IMR-90 (cell line): ENCODE measurements at regions not wholly inside any gene's neighbourhood (a gene's known extent, or its start where the extent isn't known, plus 50 kb on each side); places are given as distances from the start of the nearest gene placed in this dataset.

Experiments
- ATAC-seq: fragments of 200-7000 bp; cut with Tn5 transposase; 2 replicates; pipeline ENCODE4 v1.9.1; 2020; ENCODE audit warnings: low read depth, mild to moderate bottlenecking, moderate library complexity
- BruUV-seq: library from RNA; stranded (reverse); fragments of 400-500 nt; replicated peaks from 2 replicates; lab custom pipeline; 2021; lab: Mats Ljungman, UMichigan
- CTCF ChIA-PET: fragments of 300-600 bp; formaldehyde crosslinking; extraction: SDS; loops from one replicate; lab custom pipeline; 2021; ENCODE audit warnings: antibody characterized with exemption; lab: Yijun Ruan, JAX
- POLR2A ChIA-PET: fragments of 300-600 bp; sonication (Branson Sonifier 250); formaldehyde crosslinking; loops from one replicate; lab custom pipeline; 2022; ENCODE audit warnings: antibody characterized with exemption; ENCODE audit not compliant: unreplicated experiment; lab: Charles Lee
- DNase-seq: peaks from one replicate; pipeline ENCODE4 v3.0.0; 2013
- H2AFZ ChIP-seq: replicated peaks from 2 replicates; pipeline ENCODE3; 2013; ENCODE audit warnings: low read length, mild to moderate bottlenecking; ENCODE audit not compliant: poor library complexity
- H2AK5ac ChIP-seq: 2 replicates; pipeline ENCODE4 v1.6.1; 2013; ENCODE audit warnings: low read depth, low read length, inconsistent platforms
- H2AK9ac ChIP-seq: replicated peaks from 2 replicates; pipeline ENCODE3; 2013; ENCODE audit warnings: mild to moderate bottlenecking, low read depth, low read length, moderate library complexity; ENCODE audit not compliant: poor library complexity
- H2BK120ac ChIP-seq: 2 replicates; pipeline ENCODE4 v1.6.1; 2013; ENCODE audit warnings: low read depth, low read length, inconsistent platforms
- H2BK15ac ChIP-seq: 3 replicates; pipeline ENCODE4 v1.6.1; 2013; ENCODE audit warnings: low read depth, low read length, inconsistent platforms
- H2BK20ac ChIP-seq: 2 replicates; pipeline ENCODE4 v1.6.1; 2013; ENCODE audit warnings: low read depth, mild to moderate bottlenecking, inconsistent platforms, low read length, moderate library complexity
- H2BK5ac ChIP-seq: 2 replicates; pipeline ENCODE4 v1.6.1; 2013; ENCODE audit warnings: mild to moderate bottlenecking, low read depth, low read length, inconsistent platforms; ENCODE audit not compliant: poor library complexity, severe bottlenecking
- H3K14ac ChIP-seq: replicated peaks from 2 replicates; pipeline ENCODE4 v1.6.1; 2013; ENCODE audit warnings: low read depth, low read length, inconsistent platforms
- H3K18ac ChIP-seq: 2 replicates; pipeline ENCODE4 v1.6.1; 2013; ENCODE audit warnings: low read depth, low read length, control low read depth
- H3K23ac ChIP-seq: 2 replicates; pipeline ENCODE4 v1.6.1; 2013; ENCODE audit warnings: low read depth, low read length, inconsistent platforms
- H3K27ac ChIP-seq: 2 replicates; pipeline ENCODE4 v1.5.1; 2013; ENCODE audit warnings: mild to moderate bottlenecking, control low read depth, low read length; ENCODE audit not compliant: insufficient read depth
- H3K27me3 ChIP-seq: 2 replicates; pipeline ENCODE4 v1.6.1; 2013; ENCODE audit warnings: low read length; ENCODE audit not compliant: control insufficient read depth, insufficient read depth
- H3K36me3 ChIP-seq: 2 replicates; pipeline ENCODE4 v1.6.1; 2013; ENCODE audit warnings: low read length, mixed read lengths; ENCODE audit not compliant: control insufficient read depth, insufficient read depth
- H3K4ac ChIP-seq: 2 replicates; pipeline ENCODE4 v1.6.1; 2013; ENCODE audit warnings: low read depth, low read length, inconsistent platforms
- H3K4me1 ChIP-seq: 2 replicates; pipeline ENCODE4 v1.6.1; 2013; ENCODE audit warnings: low read length, mixed read lengths; ENCODE audit not compliant: control insufficient read depth, insufficient read depth
- H3K4me2 ChIP-seq: 2 replicates; pipeline ENCODE4 v1.6.1; 2013; ENCODE audit warnings: low read depth, mild to moderate bottlenecking, control low read depth, low read length, moderate library complexity
- H3K4me3 ChIP-seq: 2 replicates; pipeline ENCODE4 v1.5.1; 2013; ENCODE audit warnings: low read depth, mild to moderate bottlenecking, control low read depth, low read length, moderate library complexity; ENCODE audit not compliant: insufficient read depth
- H3K56ac ChIP-seq: 2 replicates; pipeline ENCODE4 v1.6.1; 2013; ENCODE audit warnings: low read length, inconsistent platforms; ENCODE audit not compliant: insufficient read depth; ENCODE audit errors: extremely low read depth
- H3K79me1 ChIP-seq, 2 experiments: 2 replicates each; pipeline ENCODE4 v1.6.1; 2013; ENCODE audit warnings: low read length in 2 of 2, inconsistent platforms in 1 of 2, low read depth in 1 of 2
- H3K9ac ChIP-seq: 2 replicates; pipeline ENCODE4 v1.6.1; 2013; ENCODE audit warnings: low read depth, low read length, control low read depth
- H3K9me1 ChIP-seq: 2 replicates; pipeline ENCODE4 v1.6.1; 2013; ENCODE audit warnings: low read length, inconsistent platforms; ENCODE audit not compliant: insufficient read depth
- H3K9me3 ChIP-seq: 2 replicates; pipeline ENCODE4 v1.6.1; 2013; ENCODE audit warnings: low read length; ENCODE audit not compliant: control insufficient read depth, insufficient read depth
- H4K20me1 ChIP-seq: 2 replicates; pipeline ENCODE4 v1.6.1; 2013; ENCODE audit warnings: low read length, inconsistent platforms; ENCODE audit not compliant: insufficient read depth
- H4K5ac ChIP-seq: 2 replicates; pipeline ENCODE4 v1.6.1; 2013; ENCODE audit warnings: mild to moderate bottlenecking, low read depth, low read length, control low read depth
- H4K8ac ChIP-seq, 2 experiments: 2 replicates each; pipeline ENCODE4 v1.6.1; 2013; ENCODE audit warnings: low read depth in 2 of 2, low read length in 2 of 2, control low read depth in 1 of 2, inconsistent platforms in 1 of 2
- H4K91ac ChIP-seq: 2 replicates; pipeline ENCODE4 v1.6.1; 2013; ENCODE audit warnings: low read depth, low read length, inconsistent platforms; ENCODE audit not compliant: insufficient read depth
- BHLHE40 ChIP-seq: fragments of 150-350 bp; IDR thresholded peaks from 2 replicates; pipeline ENCODE4 v1.6.1; 2016; ENCODE audit warnings: mild to moderate bottlenecking, low read depth, low read length
- CEBPB ChIP-seq: IDR thresholded peaks from 2 replicates; pipeline ENCODE4 v1.6.1; 2012; ENCODE audit warnings: low read depth, low read length, improper control_type of control experiment
- CHD1 ChIP-seq: IDR thresholded peaks from 2 replicates; pipeline ENCODE4 v1.6.1; 2012; ENCODE audit warnings: low read depth, low read length, improper control_type of control experiment
- CTCF ChIP-seq: conservative IDR thresholded peaks from 2 replicates; pipeline ENCODE4 v1.5.1; 2012; ENCODE audit warnings: mild to moderate bottlenecking, low read depth, low read length, improper control_type of control experiment
- ELK1 ChIP-seq: fragments of 150-350 bp; IDR thresholded peaks from 2 replicates; pipeline ENCODE4 v1.6.1; 2016; ENCODE audit warnings: low read depth, mild to moderate bottlenecking, low read length, moderate library complexity, borderline replicate concordance
- FOS ChIP-seq: fragments of 150-350 bp; IDR thresholded peaks from 2 replicates; pipeline ENCODE4 v1.6.1; 2016; ENCODE audit warnings: low read depth, low read length
- MAFK ChIP-seq: IDR thresholded peaks from 2 replicates; pipeline ENCODE4 v1.6.1; 2012; ENCODE audit warnings: low read depth, low read length, improper control_type of control experiment
- MAZ ChIP-seq: IDR thresholded peaks from 2 replicates; pipeline ENCODE4 v1.6.1; 2012; ENCODE audit warnings: low read depth, mild to moderate bottlenecking, low read length, improper control_type of control experiment, moderate library complexity, borderline replicate concordance
- MXI1 ChIP-seq: IDR thresholded peaks from 2 replicates; pipeline ENCODE4 v1.6.1; 2012; ENCODE audit warnings: low read depth, mild to moderate bottlenecking, low read length, moderate library complexity, borderline replicate concordance
- NFE2L2 ChIP-seq: fragments of 150-350 bp; IDR thresholded peaks from 2 replicates; pipeline ENCODE4 v1.6.1; 2016; ENCODE audit warnings: low read depth, mild to moderate bottlenecking, low read length
- POLR2A ChIP-seq: IDR thresholded peaks from 2 replicates; pipeline ENCODE4 v1.6.1; 2012; ENCODE audit warnings: mild to moderate bottlenecking, low read depth, low read length
- RAD21 ChIP-seq: IDR thresholded peaks from 2 replicates; pipeline ENCODE4 v1.6.1; 2012; ENCODE audit warnings: low read length, improper control_type of control experiment
- RCOR1 ChIP-seq: IDR thresholded peaks from 2 replicates; pipeline ENCODE4 v1.6.1; 2012; ENCODE audit warnings: mild to moderate bottlenecking, low read length, improper control_type of control experiment; ENCODE audit not compliant: insufficient replicate concordance
- RFX5 ChIP-seq: IDR thresholded peaks from 2 replicates; pipeline ENCODE4 v1.8.0; 2012; ENCODE audit warnings: low read depth, mild to moderate bottlenecking, low read length, moderate library complexity
- SMC3 ChIP-seq: fragments of 150-350 bp; IDR thresholded peaks from 2 replicates; pipeline ENCODE4 v1.6.1; 2016; ENCODE audit warnings: low read depth, mild to moderate bottlenecking, antibody characterized with exemption, low read length, moderate library complexity
- USF2 ChIP-seq: fragments of 150-350 bp; IDR thresholded peaks from 2 replicates; pipeline ENCODE4 v1.6.1; 2017; ENCODE audit warnings: mild to moderate bottlenecking, antibody characterized with exemption, low read length, low read depth
- WGBS, 2 experiments: methylation state at CpG; one replicate each; pipeline versions ENCODE4 v1.1.5 to v1.1.7; 2013; ENCODE audit warnings: missing lambda C conversion rate in 2 of 2; ENCODE audit not compliant: insufficient read length in 1 of 2; ENCODE audit errors: extremely low coverage in 2 of 2; 5-methylcytosine and 5-hydroxymethylcytosine counted together
- dilution Hi-C: fragments of 300-500 bp; cut with HindIII; formaldehyde crosslinking; loops from one replicate; pipeline ENCODE4 v1.14.3; 2018; ENCODE audit warnings: low sequenced_read_pairs; ENCODE audit not compliant: unreplicated experiment
- in situ Hi-C: fragments of 300-500 bp; cut with MboI; formaldehyde crosslinking; loops from 3 replicates; pipeline ENCODE4 v1.14.3; 2019; ENCODE audit warnings: low sequenced_read_pairs, inconsistent platforms, mixed read lengths
- intact Hi-C: fragments of 100-400 bp; cut with micrococcal nuclease; formaldehyde crosslinking; loops from 2 replicates; pipeline ENCODE4 v1.10.0; 2022

GRCh38 chr15:26357653-26358052, 415.2 kb downstream of the GABRB3 start:
- Histone ChIP-seq H3K56ac (no peak overlapping the region), H3K9ac (no peak overlapping the region), H4K8ac (no peak overlapping the region), H2BK120ac (no peak overlapping the region), H3K4me1 (no peaks in the 10 kb centered on the region), H2AK5ac (no peak overlapping the region), H4K91ac (no peak overlapping the region), H3K79me1 (no peaks in the 10 kb centered on the region), H4K5ac (no peak overlapping the region), H3K4me2 (no peak overlapping the region), H3K9me1 (no peaks in the 10 kb centered on the region), H3K18ac (no peak overlapping the region), H2BK15ac (no peak overlapping the region), H3K4ac (no peak overlapping the region), H2AFZ (no peak overlapping the region), H4K20me1 (no peaks in the 10 kb centered on the region), H3K27me3 (no peaks in the 10 kb centered on the region), H2AK9ac (no peak overlapping the region), H3K36me3 (no peaks in the 10 kb centered on the region), H2BK20ac (no peak overlapping the region), H3K23ac (no peak overlapping the region), H3K14ac (no peak overlapping the region), H2BK5ac (no peak overlapping the region), H3K27ac (no peak overlapping the region), H3K4me3 (no peak overlapping the region), H3K9me3 (peaks cover 10% of the 10 kb centered on the region; the same call in 1 of the 2 replicates)
- CTCF ChIA-PET = no interaction called here
- TF ChIP-seq USF2 = no peak
- no peak for TF ChIP-seq POLR2A
- no peak for TF ChIP-seq MAZ
- TF ChIP-seq CTCF = no peak
- no peak for TF ChIP-seq CHD1
- no peak for TF ChIP-seq SMC3
- no peak for TF ChIP-seq BHLHE40
- TF ChIP-seq CEBPB = no peak
- TF ChIP-seq MXI1 = no peak
- no peak for TF ChIP-seq ELK1
- TF ChIP-seq NFE2L2 = no peak
- TF ChIP-seq FOS = no peak
- TF ChIP-seq RCOR1 = no peak
- TF ChIP-seq RFX5 = no peak
- TF ChIP-seq MAFK = no peak
- no peak for TF ChIP-seq RAD21
- dilution Hi-C loops = no loop called here
- no CpG with 5 or more reads among the region's 3 CpGs for WGBS, 2 experiments
- in situ Hi-C loops = no loop called here
- POLR2A ChIA-PET = no interaction called here
- ATAC-seq (no peak), DNase-seq (no peak)
- intact Hi-C loops = no loop called here
- BruUV-seq = no TSS peak
